ENCODE measurements at regions not wholly inside any gene's neighbourhood (a gene's known extent, or its start where the extent isn't known, plus 50 kb on each side); places are given as distances from the start of the nearest gene placed in this dataset.

DNA sequence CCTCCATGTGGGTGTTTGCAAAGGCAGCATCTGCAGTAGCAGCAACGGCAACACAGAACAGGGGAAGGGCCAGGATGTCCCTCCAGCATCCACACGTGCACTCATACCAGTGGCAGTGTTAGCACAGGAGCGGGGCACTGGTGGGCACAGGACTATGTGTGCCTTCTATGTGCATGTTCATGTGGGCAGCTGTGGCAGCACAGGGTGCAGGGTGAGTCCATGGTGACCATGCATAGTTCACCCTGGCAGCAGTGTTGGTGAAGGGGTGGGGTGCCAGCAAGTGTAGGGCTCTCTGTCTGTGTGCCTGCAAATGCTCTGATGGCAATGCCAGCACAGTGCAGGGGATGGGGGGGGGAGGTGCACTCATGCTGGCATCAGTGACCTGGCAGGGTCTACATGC, 222.1 kb upstream of the SOX14 start:
- H3K9me3 ChIP-seq (ENCODE audit: control insufficient read depth, insufficient read depth, low read length): peaks cover 17% of the 10 kb centered on the region
- no peak overlapping the region for H2BK5ac ChIP-seq (ENCODE audit: low read depth, low read length, poor library complexity, severe bottlenecking)
- no peak overlapping the region for H3K14ac ChIP-seq (replicated peaks; ENCODE audit: low read depth, low read length)
- no peak overlapping the region for H2AK9ac ChIP-seq (replicated peaks; ENCODE audit: low read depth, low read length, poor library complexity)
- H3K79me1 ChIP-seq (ENCODE audit: low read depth in 1 of 2, low read length in 2 of 2): no peaks in the 10 kb centered on the region
- no TSS peak for BruUV-seq (replicated peaks)
- H4K5ac ChIP-seq (ENCODE audit: low read depth, low read length): no peak overlapping the region
- no peak overlapping the region for H3K18ac ChIP-seq (ENCODE audit: low read depth, low read length)
- H3K27ac ChIP-seq (ENCODE audit: insufficient read depth, low read length): no peak overlapping the region
- no peak overlapping the region for H3K9ac ChIP-seq (ENCODE audit: low read depth, low read length)
- no peak overlapping the region for H3K4me3 ChIP-seq (ENCODE audit: insufficient read depth, low read depth, low read length)
- no peak overlapping the region for H3K4me2 ChIP-seq (ENCODE audit: low read depth, low read length)
- H2BK15ac ChIP-seq (ENCODE audit: low read depth, low read length): no peak overlapping the region
- no peaks in the 10 kb centered on the region for H3K27me3 ChIP-seq (ENCODE audit: control insufficient read depth, insufficient read depth, low read length)
- TF ChIP-seq RAD21 (IDR thresholded peaks at IDR 0.05; ENCODE audit: low read length): no peak
- TF ChIP-seq POLR2A (IDR thresholded peaks at IDR 0.05; ENCODE audit: low read depth, low read length): no peak
- TF ChIP-seq NFE2L2 (IDR thresholded peaks at IDR 0.05; ENCODE audit: low read depth, low read length): no peak
- TF ChIP-seq CEBPB (IDR thresholded peaks at IDR 0.05; ENCODE audit: low read depth, low read length): no peak
- no peak overlapping the region for H3K4ac ChIP-seq (ENCODE audit: low read depth, low read length)
- ChIA-PET POLR2A (ENCODE audit: unreplicated experiment) (no interaction called here), CTCF (no interaction called here)
- no peak overlapping the region for H3K23ac ChIP-seq (ENCODE audit: low read depth, low read length)
- H4K20me1 ChIP-seq (ENCODE audit: insufficient read depth, low read length): no peaks in the 10 kb centered on the region
- in situ Hi-C loops (cut with MboI; ENCODE audit: low sequenced_read_pairs) (no loop called here), dilution Hi-C loops (cut with HindIII; ENCODE audit: low sequenced_read_pairs, unreplicated experiment) (no loop called here), intact Hi-C loops (cut with micrococcal nuclease) (no loop called here)
- H3K36me3 ChIP-seq (ENCODE audit: control insufficient read depth, insufficient read depth, low read length): no peaks in the 10 kb centered on the region
- no peaks in the 10 kb centered on the region for H3K9me1 ChIP-seq (ENCODE audit: insufficient read depth, low read length)
- H2AFZ ChIP-seq (replicated peaks; ENCODE audit: low read length, poor library complexity): no peak overlapping the region
- H2BK20ac ChIP-seq (ENCODE audit: low read depth, low read length): no peak overlapping the region
- DNase-seq (no peak), ATAC-seq (ENCODE audit: low read depth) (no peak)
- no peak overlapping the region for H2BK120ac ChIP-seq (ENCODE audit: low read depth, low read length)
- no peak overlapping the region for H4K91ac ChIP-seq (ENCODE audit: insufficient read depth, low read depth, low read length)
- no peak overlapping the region for H2AK5ac ChIP-seq (ENCODE audit: low read depth, low read length)
- no peak overlapping the region for H3K56ac ChIP-seq (ENCODE audit: extremely low read depth, insufficient read depth, low read length)
- no CpG with 5 or more reads among the region's 3 CpGs for WGBS, 2 experiments (ENCODE audit: extremely low coverage in 2 of 2, insufficient read length in 1 of 2)
- no peaks in the 10 kb centered on the region for H3K4me1 ChIP-seq (ENCODE audit: control insufficient read depth, insufficient read depth, low read length)
- H4K8ac ChIP-seq (ENCODE audit: low read depth in 2 of 2, low read length in 2 of 2): no peak overlapping the region
